Astrocyte (in vitro differentiated cells and primary cell): ENCODE measurements at regions not wholly inside any gene's neighbourhood (a gene's known extent, or its start where the extent isn't known, plus 50 kb on each side); places are given as distances from the start of the nearest gene placed in this dataset.

Experiments
- DNase-seq: peaks from one replicate; pipeline ENCODE4 v3.0.0-alpha.2; 2010; ENCODE audit warnings: low read depth
- FAIRE-seq: peaks from 2 replicates; lab custom pipeline; 2011; peaks lifted over from hg19 to GRCh38; lab: Jason Lieb, UNC
- H2AFZ ChIP-seq: 2 replicates; pipeline ENCODE4 v1.6.0; 2012; ENCODE audit warnings: low read depth, low read length, inconsistent platforms
- H3K27ac ChIP-seq: 2 replicates; pipeline ENCODE4 v1.5.1; 2011; ENCODE audit warnings: low read depth, low read length, inconsistent platforms
- H3K27me3 ChIP-seq: 2 replicates; pipeline ENCODE4 v1.6.0; 2011; ENCODE audit warnings: low read length, inconsistent platforms; ENCODE audit not compliant: insufficient read depth
- H3K36me3 ChIP-seq: 2 replicates; pipeline ENCODE4 v1.5.1; 2011; ENCODE audit warnings: low read length, inconsistent platforms; ENCODE audit not compliant: insufficient read depth
- H3K4me1 ChIP-seq: 2 replicates; pipeline ENCODE4 v1.5.1; 2011; ENCODE audit warnings: low read length, inconsistent platforms; ENCODE audit not compliant: insufficient read depth
- H3K4me2 ChIP-seq: 2 replicates; pipeline ENCODE4 v1.6.0; 2012; ENCODE audit warnings: low read length, inconsistent platforms
- H3K4me3 ChIP-seq: 2 replicates; pipeline ENCODE4 v1.5.1; 2011; ENCODE audit warnings: low read depth, mild to moderate bottlenecking, low read length, inconsistent platforms; ENCODE audit not compliant: insufficient read depth
- H3K79me2 ChIP-seq: 2 replicates; pipeline ENCODE4 v1.6.0; 2012; ENCODE audit warnings: mild to moderate bottlenecking, low read length, inconsistent platforms; ENCODE audit not compliant: insufficient read depth
- H3K9ac ChIP-seq: 2 replicates; pipeline ENCODE4 v1.6.0; 2012; ENCODE audit warnings: mild to moderate bottlenecking, low read length, inconsistent platforms
- H3K9me3 ChIP-seq: 2 replicates; pipeline ENCODE4 v1.5.1; 2012; ENCODE audit warnings: low read depth, mild to moderate bottlenecking, low read length, inconsistent platforms; ENCODE audit not compliant: insufficient read depth
- H4K20me1 ChIP-seq: 2 replicates; pipeline ENCODE4 v1.6.0; 2012; ENCODE audit warnings: low read length, inconsistent platforms; ENCODE audit not compliant: insufficient read depth
- H3K27ac Mint-ChIP-seq: one replicate; pipeline ENCODE4 v1.8.0; 2021; ENCODE audit warnings: mild to moderate bottlenecking, mixed read lengths; ENCODE audit not compliant: unreplicated experiment
- H3K27me3 Mint-ChIP-seq: one replicate; pipeline ENCODE4 v1.8.0; 2021; ENCODE audit warnings: low read depth, mixed read lengths; ENCODE audit not compliant: unreplicated experiment
- H3K36me3 Mint-ChIP-seq: one replicate; pipeline ENCODE4 v1.8.0; 2021; ENCODE audit warnings: low read depth, mixed read lengths; ENCODE audit not compliant: unreplicated experiment
- H3K4me1 Mint-ChIP-seq: one replicate; pipeline ENCODE4 v1.8.0; 2021; ENCODE audit warnings: low read depth, mixed read lengths; ENCODE audit not compliant: unreplicated experiment
- H3K4me3 Mint-ChIP-seq: one replicate; pipeline ENCODE4 v1.8.0; 2021; ENCODE audit warnings: mild to moderate bottlenecking, moderate library complexity, mixed read lengths; ENCODE audit not compliant: unreplicated experiment
- H3K9me3 Mint-ChIP-seq: one replicate; pipeline ENCODE4 v1.8.0; 2021; ENCODE audit warnings: mild to moderate bottlenecking, mixed read lengths; ENCODE audit not compliant: unreplicated experiment
- CTCF ChIP-seq: IDR thresholded peaks from 2 replicates; pipeline ENCODE4 v1.5.1; 2011; ENCODE audit warnings: low read depth, mild to moderate bottlenecking, inconsistent platforms, low read length, moderate library complexity; ENCODE audit not compliant: insufficient read depth
- EZH2 ChIP-seq: IDR thresholded peaks from 2 replicates; pipeline ENCODE4 v1.6.1; 2012; ENCODE audit warnings: mild to moderate bottlenecking, low read length, inconsistent platforms; ENCODE audit not compliant: insufficient read depth

- Histone ChIP-seq H3K9ac (no peak overlapping the region), H3K36me3 (no peaks in the 10 kb centered on the region), H3K4me2 (no peak overlapping the region), H3K4me3 (no peak overlapping the region), H3K27ac (no peak overlapping the region), H3K9me3 (no peaks in the 10 kb centered on the region), H3K4me1 (no peaks in the 10 kb centered on the region), H2AFZ (no peak overlapping the region), H3K27me3 (no peaks in the 10 kb centered on the region), H3K79me2 (no peaks in the 10 kb centered on the region), H4K20me1 (no peaks in the 10 kb centered on the region)
- FAIRE-seq: no peak
- Mint-ChIP-seq H3K27ac (no peak overlapping the region), H3K9me3 (no peaks in the 10 kb centered on the region), H3K27me3 (no peaks in the 10 kb centered on the region), H3K4me3 (no peak overlapping the region), H3K4me1 (no peaks in the 10 kb centered on the region), H3K36me3 (no peaks in the 10 kb centered on the region)
- no peak for TF ChIP-seq CTCF
- DNase-seq: no peak
Measured at GRCh38 chr12:16692099-16692498, 86.1 kb upstream of the LMO3 start.

GRCh38 chr12:16691624-16692023 is 85.7 kb upstream of the LMO3 start:
- FAIRE-seq: no peak
- no peaks in the 10 kb centered on the region for H3K4me1 Mint-ChIP-seq
- H3K4me1 ChIP-seq: no peaks in the 10 kb centered on the region

GRCh38 chr12:16688200-16688599 is 82.2 kb upstream of the LMO3 start:
- H3K36me3 Mint-ChIP-seq: no peaks in the 10 kb centered on the region
- Histone ChIP-seq H3K79me2 (no peaks in the 10 kb centered on the region), H2AFZ (no peak overlapping the region), H3K4me3 (no peak overlapping the region), H3K36me3 (no peaks in the 10 kb centered on the region), H3K4me2 (no peak overlapping the region), H3K9me3 (peaks cover 3% of the 10 kb centered on the region), H3K27ac (no peak overlapping the region), H4K20me1 (no peaks in the 10 kb centered on the region), H3K27me3 (no peaks in the 10 kb centered on the region), H3K9ac (no peak overlapping the region), H3K4me1 (no peaks in the 10 kb centered on the region)
- H3K4me1 Mint-ChIP-seq: no peaks in the 10 kb centered on the region
- FAIRE-seq (no peak), DNase-seq (no peak)
- TF ChIP-seq EZH2: no peak
- TF ChIP-seq CTCF: no peak
- no peak overlapping the region for H3K4me3 Mint-ChIP-seq
- H3K27me3 Mint-ChIP-seq: no peaks in the 10 kb centered on the region
- H3K9me3 Mint-ChIP-seq: no peaks in the 10 kb centered on the region
- no peak overlapping the region for H3K27ac Mint-ChIP-seq

More at GRCh38 chr12:16691624-16692023, 85.7 kb upstream of the LMO3 start:
- Histone ChIP-seq H3K27ac (no peak overlapping the region), H3K36me3 (no peaks in the 10 kb centered on the region), H3K4me2 (no peak overlapping the region), H3K79me2 (no peaks in the 10 kb centered on the region), H2AFZ (no peak overlapping the region), H3K27me3 (no peaks in the 10 kb centered on the region), H3K4me3 (no peak overlapping the region), H3K9ac (no peak overlapping the region), H4K20me1 (no peaks in the 10 kb centered on the region), H3K9me3 (no peaks in the 10 kb centered on the region)
- no peaks in the 10 kb centered on the region for H3K36me3 Mint-ChIP-seq
- H3K4me3 Mint-ChIP-seq: no peak overlapping the region
- DNase-seq: no peak
- TF ChIP-seq EZH2 (no peak), CTCF (no peak)
- no peak overlapping the region for H3K27ac Mint-ChIP-seq
- H3K9me3 Mint-ChIP-seq: no peaks in the 10 kb centered on the region
- no peaks in the 10 kb centered on the region for H3K27me3 Mint-ChIP-seq
